Esophagus muscularis mucosa (tissue), 4 donors: ENCODE measurements at regions not wholly inside any gene's neighbourhood (a gene's known extent, or its start where the extent isn't known, plus 50 kb on each side); places are given as distances from the start of the nearest gene placed in this dataset.

ENCODE experiments used
- DNase-seq: peaks from one replicate; pipeline ENCODE4 v3.0.0-alpha.2; 2017; ENCODE audit errors: extremely low spot score
- H3K27ac ChIP-seq, 4 donors: fragments of 200-600 bp; sonication (generic); replicated peaks in 1 of 4; 1 replicate in 3 of 4; 2 replicates in 1 of 4; pipeline ENCODE4 v1.5.1; 2016 to 2019; ENCODE audit warnings: mild to moderate bottlenecking in 1 of 4
- H3K27me3 ChIP-seq, 4 donors: fragments of 200-600 bp; sonication (generic); one replicate each; pipeline versions ENCODE4 v1.5.1 to v1.6.0; 2016 to 2019
- H3K36me3 ChIP-seq, 4 donors: fragments of 200-600 bp; sonication (generic); one replicate each; pipeline ENCODE4 v1.5.1; 2016 to 2019
- H3K4me1 ChIP-seq, 4 donors: fragments of 200-600 bp; sonication (generic); one replicate each; pipeline ENCODE4 v1.5.1; 2016 to 2019
- H3K4me3 ChIP-seq, 4 donors: fragments of 200-600 bp; sonication (generic); 1 replicate in 2 of 4; 2 replicates in 2 of 4; pipeline ENCODE4 v1.5.1; 2016 to 2019; ENCODE audit warnings: mild to moderate bottlenecking in 4 of 4, moderate library complexity in 1 of 4
- H3K9me3 ChIP-seq, 4 donors: fragments of 200-600 bp; sonication (generic); 1 replicate in 3 of 4; 2 replicates in 1 of 4; pipeline ENCODE4 v1.5.1; 2016 to 2019
- CTCF ChIP-seq, 3 experiments: fragments of 200-600 bp in 2 of 3; fragments of 450-650 bp in 1 of 3; sonication (generic) in 2 of 3; IDR thresholded peaks; one replicate each; pipeline ENCODE4 v1.5.1; 2017 to 2019; ENCODE audit warnings: antibody characterized with exemption in 3 of 3, mild to moderate bottlenecking in 2 of 3, moderate library complexity in 1 of 3
- EP300 ChIP-seq: sonication (generic); formaldehyde crosslinking; IDR thresholded peaks from one replicate; pipeline ENCODE4 v1.6.1; 2017; ENCODE audit warnings: antibody characterized with exemption
- POLR2A ChIP-seq: fragments of 450-650 bp; IDR thresholded peaks from one replicate; pipeline ENCODE4 v1.6.1; 2017; ENCODE audit warnings: antibody characterized with exemption, moderate library complexity, mild to moderate bottlenecking, low read depth
- POLR2AphosphoS5 ChIP-seq, 2 donors: sonication (generic); formaldehyde crosslinking; IDR thresholded peaks; one replicate each; pipeline ENCODE4 v1.6.1; 2017; ENCODE audit warnings: antibody characterized with exemption in 2 of 2
- WGBS: methylation state at CpG from one replicate; pipeline ENCODE4 v1.1.5; 2018; 5-methylcytosine and 5-hydroxymethylcytosine counted together
- intact Hi-C: fragments of 100-400 bp; cut with DNase I; formaldehyde crosslinking; loops from one replicate; pipeline ENCODE4 v1.15.1; 2023

- no peaks in the 10 kb centered on the region for H3K9me3 ChIP-seq
- WGBS = 83% methylated on average over 2 of the region's 2 CpGs
- DNase-seq = no peak
- intact Hi-C loops = no loop called here
- TF ChIP-seq POLR2AphosphoS5 (IDR thresholded peaks at IDR 0.05) = no peak
- TF ChIP-seq POLR2A = no peak
- no peak for TF ChIP-seq EP300
- no peak for TF ChIP-seq CTCF (IDR thresholded peaks at IDR 0.05)
- no peak overlapping the region for H3K27ac ChIP-seq
- H3K4me1 ChIP-seq = no peaks in the 10 kb centered on the region
- H3K36me3 ChIP-seq = no peaks in the 10 kb centered on the region
- no peak overlapping the region for H3K4me3 ChIP-seq
- H3K27me3 ChIP-seq = no peaks in the 10 kb centered on the region
These were observed 127.2 kb upstream of the FRMPD4 start for GRCh38 chrX:12011075-12011474.

GRCh38 chrX:12013211-12013618 is 125.1 kb upstream of the FRMPD4 start:
- 73% methylated on average over 2 of the region's 2 CpGs for WGBS
- Histone ChIP-seq H3K36me3 (no peaks in the 10 kb centered on the region), H3K4me1 (no peaks in the 10 kb centered on the region), H3K4me3 (no peak overlapping the region), H3K27me3 (no peaks in the 10 kb centered on the region), H3K9me3 (no peaks in the 10 kb centered on the region), H3K27ac (no peak overlapping the region)
- TF ChIP-seq POLR2A (no peak), EP300 (no peak), CTCF (IDR thresholded peaks at IDR 0.05) (no peak), POLR2AphosphoS5 (IDR thresholded peaks at IDR 0.05) (no peak)
- intact Hi-C loops = no loop called here
- no peak for DNase-seq

GRCh38 chrX:12021698-12022097 is 116.6 kb upstream of the FRMPD4 start:
- WGBS = 36% methylated on average over 1 of the region's 1 CpG
- TF ChIP-seq EP300 = no peak
- intact Hi-C loops = no loop called here

GRCh38 chrX:12026481-12026880 is 111.8 kb upstream of the FRMPD4 start:
- Histone ChIP-seq H3K4me1 (no peaks in the 10 kb centered on the region), H3K9me3 (no peaks in the 10 kb centered on the region), H3K27ac (no peak overlapping the region), H3K27me3 (no peaks in the 10 kb centered on the region), H3K36me3 (no peaks in the 10 kb centered on the region), H3K4me3 (no peak overlapping the region)
- DNase-seq = no peak
- intact Hi-C loops = no loop called here
- WGBS = 58% methylated on average over 2 of the region's 2 CpGs
- no peak for TF ChIP-seq POLR2AphosphoS5 (IDR thresholded peaks at IDR 0.05)
- no peak for TF ChIP-seq EP300
- TF ChIP-seq CTCF (IDR thresholded peaks at IDR 0.05) = no peak
- TF ChIP-seq POLR2A = no peak

More at GRCh38 chrX:12021698-12022097, 116.6 kb upstream of the FRMPD4 start:
- H3K27me3 ChIP-seq = no peaks in the 10 kb centered on the region
- H3K36me3 ChIP-seq = no peaks in the 10 kb centered on the region
- no peak overlapping the region for H3K4me3 ChIP-seq
- no peaks in the 10 kb centered on the region for H3K9me3 ChIP-seq
- H3K27ac ChIP-seq = no peak overlapping the region
- H3K4me1 ChIP-seq = no peaks in the 10 kb centered on the region
- no peak for DNase-seq

GRCh38 chrX:12032082-12032481 is 106.2 kb upstream of the FRMPD4 start:
- TF ChIP-seq EP300 = no peak
- no peak for TF ChIP-seq POLR2AphosphoS5 (IDR thresholded peaks at IDR 0.05)
- TF ChIP-seq POLR2A = no peak
- Histone ChIP-seq H3K4me1 (no peaks in the 10 kb centered on the region), H3K27ac (no peak overlapping the region), H3K9me3 (no peaks in the 10 kb centered on the region), H3K27me3 (no peaks in the 10 kb centered on the region), H3K4me3 (no peak overlapping the region), H3K36me3 (no peaks in the 10 kb centered on the region)
- 88% methylated on average over 1 of the region's 1 CpG for WGBS
- DNase-seq = no peak
- intact Hi-C loops = no loop called here

GRCh38 chrX:12034741-12035140 is 103.5 kb upstream of the FRMPD4 start:
- no peak for DNase-seq
- H3K27ac ChIP-seq = no peak overlapping the region
- 74% methylated on average over 6 of the region's 6 CpGs for WGBS
- no peak for TF ChIP-seq CTCF (IDR thresholded peaks at IDR 0.05)
- TF ChIP-seq POLR2AphosphoS5 (IDR thresholded peaks at IDR 0.05) = no peak
- no peak for TF ChIP-seq POLR2A
- TF ChIP-seq EP300 = no peak
- H3K9me3 ChIP-seq = no peaks in the 10 kb centered on the region
- no peaks in the 10 kb centered on the region for H3K4me1 ChIP-seq
- intact Hi-C loops = no loop called here
- H3K36me3 ChIP-seq = no peaks in the 10 kb centered on the region
- H3K27me3 ChIP-seq = no peaks in the 10 kb centered on the region
- no peak overlapping the region for H3K4me3 ChIP-seq
